Upper lobe of left lung (tissue), 6 donors: ENCODE measurements at regions not wholly inside any gene's neighbourhood (a gene's known extent, or its start where the extent isn't known, plus 50 kb on each side); places are given as distances from the start of the nearest gene placed in this dataset.

Experiments
- ATAC-seq, 2 donors: fragments of 200-7000 bp; cut with Tn5 transposase; one replicate each; pipeline ENCODE4 v1.9.1; 2022; ENCODE audit warnings: mild to moderate bottlenecking in 2 of 2, moderate library complexity in 2 of 2; ENCODE audit not compliant: low FRiP score in 2 of 2
- DNase-seq, 2 donors: peaks; one replicate each; pipeline ENCODE4 v3.0.0-alpha.2; 2019 to 2020
- H3K27ac ChIP-seq, 4 donors: fragments of 200-600 bp; sonication (generic); one replicate each; pipeline ENCODE4 v1.5.1; 2016 to 2019
- H3K27me3 ChIP-seq, 4 donors: fragments of 200-600 bp; sonication (generic); one replicate each; pipeline ENCODE4 v1.5.1; 2017 to 2019
- H3K36me3 ChIP-seq, 4 donors: fragments of 200-600 bp; sonication (generic); one replicate each; pipeline ENCODE4 v1.5.1; 2016 to 2019
- H3K4me1 ChIP-seq, 4 donors: fragments of 200-600 bp; sonication (generic); one replicate each; pipeline ENCODE4 v1.5.1; 2018 to 2019
- H3K4me3 ChIP-seq, 4 donors: fragments of 200-600 bp; sonication (generic); one replicate each; pipeline ENCODE4 v1.5.1; 2017 to 2019; ENCODE audit warnings: mild to moderate bottlenecking in 2 of 4, moderate library complexity in 1 of 4
- H3K9me3 ChIP-seq, 4 donors: fragments of 200-600 bp; sonication (generic); one replicate each; pipeline ENCODE4 v1.5.1; 2018 to 2019
- CTCF ChIP-seq, 6 experiments: fragments of 450-650 bp in 4 of 6; fragments of 200-600 bp in 2 of 6; sonication (generic) in 2 of 6; IDR thresholded peaks; one replicate each; pipeline ENCODE4 v1.5.1; 2016 to 2019; ENCODE audit warnings: antibody characterized with exemption in 6 of 6
- EP300 ChIP-seq, 4 donors: sonication (generic); formaldehyde crosslinking; IDR thresholded peaks; one replicate each; pipeline ENCODE4 v1.5.1; 2017; ENCODE audit warnings: antibody characterized with exemption in 4 of 4, control low read depth in 2 of 4
- POLR2A ChIP-seq, 4 donors: fragments of 450-650 bp; IDR thresholded peaks; one replicate each; pipeline ENCODE4 v1.5.1; 2016 to 2017; ENCODE audit warnings: antibody characterized with exemption in 4 of 4, mild to moderate bottlenecking in 2 of 4
- POLR2AphosphoS5 ChIP-seq, 2 donors: sonication (generic); formaldehyde crosslinking; IDR thresholded peaks; one replicate each; pipeline ENCODE4 v1.5.1; 2017; ENCODE audit warnings: antibody characterized with exemption in 2 of 2
- WGBS, 2 donors: methylation state at CpG; one replicate each; pipeline ENCODE4 v1.1.5; 2017 to 2018; 5-methylcytosine and 5-hydroxymethylcytosine counted together
- donor health status: DM: no; HTN: no; CAD: no; lungs with moderate emphysema.
- donor health status: DM: no; HTN: yes; CAD: no; lungs with severe emphysema.

GRCh38 chr5:93087326-93087725 lies 493.7 kb downstream of the NR2F1-AS1 start:
- peak in 1 of 2 donors; percentile 19 for ATAC-seq
- WGBS, 2 donors = 87 to 91% methylated on average over 3 of the region's 3 CpGs
- no peaks in the 10 kb centered on the region for H3K27me3 ChIP-seq

GRCh38 chr5:93082981-93083380 lies 498.0 kb downstream of the NR2F1-AS1 start:
- no peak overlapping the region for H3K27ac ChIP-seq
- H3K36me3 ChIP-seq = no peaks in the 10 kb centered on the region
- no peaks in the 10 kb centered on the region for H3K27me3 ChIP-seq
- no peak overlapping the region for H3K4me3 ChIP-seq
- H3K9me3 ChIP-seq = no peaks in the 10 kb centered on the region
- TF ChIP-seq EP300 (IDR thresholded peaks at IDR 0.05) (no peak), POLR2A (IDR thresholded peaks at IDR 0.05) (no peak), CTCF (IDR thresholded peaks at IDR 0.05) (no peak), POLR2AphosphoS5 (IDR thresholded peaks at IDR 0.05) (no peak)
- no peak for DNase-seq
- 73 to 83% methylated on average over 2 of the region's 2 CpGs for WGBS, 2 donors
- H3K4me1 ChIP-seq = peaks cover 0 to 8% (median 3%) of the 10 kb centered on the region in 4 donors
- no peak for ATAC-seq

More at GRCh38 chr5:93087326-93087725, 493.7 kb downstream of the NR2F1-AS1 start:
- H3K4me3 ChIP-seq = no peak overlapping the region
- no peak for TF ChIP-seq POLR2A (IDR thresholded peaks at IDR 0.05)
- no peak for TF ChIP-seq CTCF (IDR thresholded peaks at IDR 0.05)
- TF ChIP-seq POLR2AphosphoS5 (IDR thresholded peaks at IDR 0.05) = no peak
- no peak for TF ChIP-seq EP300 (IDR thresholded peaks at IDR 0.05)
- H3K9me3 ChIP-seq = no peaks in the 10 kb centered on the region
- DNase-seq = no peak
- H3K27ac ChIP-seq = no peak overlapping the region
- H3K36me3 ChIP-seq = no peaks in the 10 kb centered on the region
- no peaks in the 10 kb centered on the region for H3K4me1 ChIP-seq

- WGBS, 2 donors = 32 to 56% methylated on average over 2 of the region's 2 CpGs
- peaks cover 0 to 8% (median 3%) of the 10 kb centered on the region in 4 donors for H3K4me1 ChIP-seq
- no peak overlapping the region for H3K4me3 ChIP-seq
- TF ChIP-seq POLR2A (IDR thresholded peaks at IDR 0.05) (no peak), CTCF (IDR thresholded peaks at IDR 0.05) (no peak), POLR2AphosphoS5 (IDR thresholded peaks at IDR 0.05) (no peak), EP300 (IDR thresholded peaks at IDR 0.05) (no peak)
- H3K9me3 ChIP-seq = no peaks in the 10 kb centered on the region
- no peaks in the 10 kb centered on the region for H3K36me3 ChIP-seq
- H3K27ac ChIP-seq = no peak overlapping the region
- DNase-seq (no peak), ATAC-seq (no peak)
- no peaks in the 10 kb centered on the region for H3K27me3 ChIP-seq
Measured at GRCh38 chr5:93079046-93079445, 502.0 kb downstream of the NR2F1-AS1 start.

GRCh38 chr5:93078082-93079038 lies 502.7 kb downstream of the NR2F1-AS1 start:
- Histone ChIP-seq H3K4me1 (peaks cover 0 to 8% (median 3%) of the 10 kb centered on the region in 4 donors), H3K36me3 (no peaks in the 10 kb centered on the region), H3K9me3 (no peaks in the 10 kb centered on the region), H3K4me3 (peak overlapping the region in 1 of 4 donors; percentile 3), H3K27me3 (no peaks in the 10 kb centered on the region), H3K27ac (peak overlapping the region in 1 of 4 donors; percentile 17)
- peak; percentile 53 to 56 for ATAC-seq
- no peak for DNase-seq
- TF ChIP-seq CTCF (IDR thresholded peaks at IDR 0.05) (no peak), POLR2AphosphoS5 (IDR thresholded peaks at IDR 0.05) (peak; percentile 55 to 70), POLR2A (IDR thresholded peaks at IDR 0.05) (no peak), EP300 (IDR thresholded peaks at IDR 0.05) (no peak)
- 44 to 46% methylated on average over 10 to 11 of the region's 11 CpGs for WGBS, 2 donors
